Aorta (tissue), 5 donors: ENCODE measurements at regions not wholly inside any gene's neighbourhood (a gene's known extent, or its start where the extent isn't known, plus 50 kb on each side); places are given as distances from the start of the nearest gene placed in this dataset.

Experiments
- ATAC-seq: fragments of 200-7000 bp; cut with Tn5 transposase; one replicate; pipeline ENCODE4 v1.9.1; 2022; ENCODE audit warnings: moderate library complexity; ENCODE audit not compliant: low FRiP score
- DNase-seq, 2 donors: peaks; one replicate each; pipeline ENCODE4 v3.0.0-alpha.2; 2020
- H3K27ac ChIP-seq, 2 donors: one replicate each; pipeline ENCODE4 v1.5.1; 2013; ENCODE audit warnings: low read length in 2 of 2, mild to moderate bottlenecking in 2 of 2, moderate library complexity in 2 of 2, control low read depth in 1 of 2, inconsistent platforms in 1 of 2, low read depth in 1 of 2
- H3K27me3 ChIP-seq, 2 donors: one replicate each; pipeline ENCODE4 v1.6.1; 2013; ENCODE audit warnings: control low read depth in 1 of 2, low read length in 1 of 2, mild to moderate bottlenecking in 1 of 2, moderate library complexity in 1 of 2; ENCODE audit not compliant: insufficient read depth in 2 of 2, control insufficient read depth in 1 of 2
- H3K36me3 ChIP-seq, 2 donors: one replicate each; pipeline ENCODE4 v1.6.1; 2013; ENCODE audit warnings: control low read depth in 1 of 2, low read length in 1 of 2, mild to moderate bottlenecking in 1 of 2; ENCODE audit not compliant: insufficient read depth in 2 of 2, control insufficient read depth in 1 of 2
- H3K4me1 ChIP-seq, 2 donors: one replicate each; pipeline ENCODE4 v1.6.1; 2013; ENCODE audit warnings: low read length in 2 of 2, control low read depth in 1 of 2, mild to moderate bottlenecking in 1 of 2, moderate library complexity in 1 of 2; ENCODE audit not compliant: insufficient read depth in 2 of 2, control insufficient read depth in 1 of 2
- H3K4me3 ChIP-seq, 2 donors: one replicate each; pipeline ENCODE4 v1.5.1; 2013; ENCODE audit warnings: low read length in 2 of 2, control low read depth in 1 of 2, mild to moderate bottlenecking in 1 of 2
- H3K9me3 ChIP-seq: one replicate; pipeline ENCODE4 v1.6.1; 2013; ENCODE audit warnings: mild to moderate bottlenecking, low read length; ENCODE audit not compliant: control insufficient read depth
- WGBS, 2 donors: extraction: QIAGEN DNeasy Blood & Tissue Kit; methylation state at CpG; one replicate each; pipeline ENCODE4 v1.1.7; 2013; 5-methylcytosine and 5-hydroxymethylcytosine counted together
- intact Hi-C, 2 donors: fragments of 100-400 bp; cut with DNase I; formaldehyde crosslinking; loops; one replicate each; pipeline versions ENCODE4 v1.14.2 to v1.15.0; 2022
- donor health status: healthy with polysubstance abuse.
- donor health status: Bipolar disorder and iron deficiency.
- donor health status: DM: no; HTN: no; CAD: no.
- donor health status: DM: no; HTN: no; CAD: no.
- donor health status: DM: yes; HTN: yes; CAD: no.

DNA sequence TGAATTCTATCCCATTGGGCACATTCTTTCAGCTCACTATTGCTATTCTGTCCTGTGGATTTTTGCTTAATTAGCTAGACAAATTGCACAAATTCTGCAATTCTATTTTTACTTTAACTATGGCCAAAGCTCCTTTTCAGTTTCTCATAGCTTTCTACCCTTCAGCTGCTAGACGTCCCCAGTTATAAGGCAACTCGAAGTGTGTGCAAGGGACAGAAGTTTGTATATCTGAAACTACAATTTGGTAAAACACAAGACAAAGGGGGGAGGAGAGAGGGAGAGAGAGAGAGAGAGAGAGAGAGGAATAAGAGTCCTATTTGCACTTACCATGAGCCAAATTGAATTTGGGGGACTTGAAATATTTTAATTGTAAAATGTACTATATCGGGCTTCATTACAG lies 91.8 kb downstream of the SETD4 start:
- Histone ChIP-seq H3K4me1 (no peaks in the 10 kb centered on the region), H3K9me3 (peaks cover 1% of the 10 kb centered on the region), H3K27me3 (peaks cover 0 to 1% of the 10 kb centered on the region in 2 donors), H3K4me3 (no peak overlapping the region), H3K27ac (no peak overlapping the region), H3K36me3 (no peaks in the 10 kb centered on the region)
- 72 to 80% methylated on average over 3 of the region's 3 CpGs for WGBS, 2 donors
- no peak for ATAC-seq
- DNase-seq: no peak
- intact Hi-C loops: no loop called here

DNA sequence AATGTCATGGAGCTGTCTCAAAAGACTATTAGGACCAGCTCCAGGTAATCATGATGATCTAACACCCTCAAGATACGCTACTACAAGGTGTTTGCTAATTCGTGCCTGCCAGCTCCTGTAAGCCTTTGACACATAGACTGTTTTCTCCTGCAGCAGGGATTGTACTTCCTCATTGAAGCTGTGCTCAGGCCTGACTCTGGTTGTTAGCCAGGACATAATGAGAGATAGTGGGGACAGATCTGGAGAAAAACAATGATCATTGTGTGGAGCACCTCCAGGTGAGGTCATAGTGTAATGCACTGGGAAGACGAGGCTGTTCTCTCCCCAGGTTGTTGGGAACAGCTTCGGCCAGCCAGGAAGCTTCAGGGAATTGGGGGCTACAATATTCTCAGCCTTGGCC lies 94.6 kb downstream of the SETD4 start:
- Histone ChIP-seq H3K27me3 (no peaks in the 10 kb centered on the region), H3K27ac (no peak overlapping the region), H3K36me3 (no peaks in the 10 kb centered on the region), H3K9me3 (peaks cover 1% of the 10 kb centered on the region), H3K4me1 (no peaks in the 10 kb centered on the region), H3K4me3 (no peak overlapping the region)
- intact Hi-C loops: no loop called here
- no peak for DNase-seq
- no peak for ATAC-seq
- 84 to 94% methylated on average over 4 of the region's 4 CpGs for WGBS, 2 donors

DNA sequence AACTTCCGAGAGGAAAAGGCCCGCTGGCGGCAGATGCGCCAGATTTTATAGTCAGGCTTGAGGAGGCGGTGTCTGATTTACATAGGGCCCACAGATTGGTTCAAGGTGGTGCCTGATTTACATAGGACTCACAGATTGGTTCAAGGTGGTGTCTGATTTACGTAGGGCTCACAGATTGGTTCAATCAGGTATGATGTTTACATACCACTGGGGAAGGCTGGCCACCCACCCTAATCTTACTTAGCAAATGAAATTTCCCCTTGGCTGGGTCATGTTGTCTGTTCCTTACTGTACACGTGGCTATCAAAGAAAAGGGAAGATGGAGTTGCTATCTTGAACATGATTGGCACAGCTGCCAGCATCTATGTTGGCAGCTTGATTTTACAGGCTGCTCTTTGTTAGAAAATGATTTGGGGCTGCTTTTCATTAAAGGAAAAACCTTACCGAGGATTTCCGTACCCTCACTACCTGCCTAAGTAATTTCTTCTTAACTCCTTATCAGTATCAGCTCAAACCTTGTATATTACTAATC lies 96.3 kb downstream of the SETD4 start:
- no peaks in the 10 kb centered on the region for H3K4me1 ChIP-seq
- WGBS, 2 donors: 70 to 74% methylated on average over 9 of the region's 9 CpGs
- H3K9me3 ChIP-seq: peaks cover 1% of the 10 kb centered on the region
- no peaks in the 10 kb centered on the region for H3K36me3 ChIP-seq
- intact Hi-C loops: no loop called here
- DNase-seq: no peak
- no peak overlapping the region for H3K4me3 ChIP-seq
- H3K27ac ChIP-seq: no peak overlapping the region
- no peak for ATAC-seq
- no peaks in the 10 kb centered on the region for H3K27me3 ChIP-seq

DNA sequence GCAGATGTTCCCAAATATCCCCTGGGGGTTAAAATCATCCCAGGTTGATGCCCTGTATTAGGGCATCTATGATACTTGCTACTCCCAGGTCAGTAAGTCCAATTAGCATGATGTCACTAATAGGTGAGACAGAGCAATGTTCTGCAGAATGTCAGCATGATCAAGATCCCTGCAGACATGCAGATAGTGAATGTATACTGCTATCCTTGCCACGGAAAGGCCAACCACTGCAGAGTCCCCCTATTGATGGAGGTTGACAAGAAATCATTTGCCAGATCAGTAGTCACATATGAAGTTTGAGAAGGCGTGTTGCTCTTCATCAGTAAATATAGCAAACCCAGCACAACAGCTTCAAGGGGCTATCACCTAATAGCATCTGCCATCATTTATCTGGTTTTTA lies 97.4 kb downstream of the SETD4 start:
- intact Hi-C loops: no loop called here
- WGBS, 2 donors: 86% methylated on average over 2 of the region's 2 CpGs

DNA sequence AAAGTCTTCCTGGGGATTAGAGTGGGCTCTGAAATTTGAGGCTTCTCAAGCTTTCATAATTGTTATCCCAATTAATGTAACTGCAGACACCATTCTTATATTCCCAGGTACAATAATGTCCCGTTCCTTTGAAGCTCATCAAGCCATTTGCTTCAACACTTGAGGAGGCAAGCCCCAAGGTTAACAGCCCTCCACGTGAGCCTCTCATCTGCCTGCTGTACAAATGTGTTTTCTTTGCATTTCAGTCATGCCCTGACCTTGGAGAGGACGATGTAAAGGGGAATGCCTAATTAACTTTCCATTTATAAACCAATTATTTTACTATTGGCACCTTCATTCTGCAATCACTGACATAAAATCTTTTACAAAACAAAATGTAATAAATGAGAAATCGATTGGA lies 106.3 kb downstream of the SETD4 start:
- ATAC-seq (no peak), DNase-seq (no peak)
- H3K36me3 ChIP-seq: no peaks in the 10 kb centered on the region
- no peaks in the 10 kb centered on the region for H3K4me1 ChIP-seq
- no peaks in the 10 kb centered on the region for H3K27me3 ChIP-seq
- no peak overlapping the region for H3K27ac ChIP-seq
- WGBS, 2 donors: 63 to 66% methylated on average over 4 of the region's 4 CpGs
- intact Hi-C loops: no loop called here
- H3K9me3 ChIP-seq: no peaks in the 10 kb centered on the region
- H3K4me3 ChIP-seq: no peak overlapping the region

More for the DNA sequence above, 97.4 kb downstream of the SETD4 start:
- Histone ChIP-seq H3K9me3 (peaks cover 1% of the 10 kb centered on the region), H3K4me1 (no peaks in the 10 kb centered on the region), H3K27ac (no peak overlapping the region), H3K36me3 (no peaks in the 10 kb centered on the region), H3K4me3 (no peak overlapping the region), H3K27me3 (no peaks in the 10 kb centered on the region)
- DNase-seq (no peak), ATAC-seq (no peak)

DNA sequence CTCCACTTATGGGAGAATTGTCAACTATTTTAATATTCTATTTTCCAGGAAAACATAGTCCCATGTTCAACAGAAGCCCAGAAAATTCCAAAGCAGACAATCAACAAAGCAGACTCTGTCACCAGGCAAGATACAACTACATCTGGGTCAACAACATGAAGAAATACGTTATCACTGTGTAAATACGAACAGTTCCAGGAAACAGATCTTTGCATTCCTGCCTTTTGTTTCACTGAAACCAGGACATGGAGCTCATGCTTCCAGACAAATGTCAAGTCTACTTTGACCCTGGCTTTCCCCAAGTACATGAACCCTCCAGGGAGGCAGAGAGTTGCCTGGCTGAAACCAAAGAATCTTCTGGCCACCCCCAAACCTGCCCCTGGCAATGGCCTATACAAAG lies 106.7 kb downstream of the SETD4 start:
- Histone ChIP-seq H3K4me1 (no peaks in the 10 kb centered on the region), H3K4me3 (no peak overlapping the region), H3K36me3 (no peaks in the 10 kb centered on the region), H3K27me3 (no peaks in the 10 kb centered on the region), H3K9me3 (no peaks in the 10 kb centered on the region), H3K27ac (no peak overlapping the region)
- intact Hi-C loops: no loop called here
- 29 to 43% methylated on average over 2 of the region's 2 CpGs for WGBS, 2 donors
- DNase-seq (no peak), ATAC-seq (no peak)

DNA sequence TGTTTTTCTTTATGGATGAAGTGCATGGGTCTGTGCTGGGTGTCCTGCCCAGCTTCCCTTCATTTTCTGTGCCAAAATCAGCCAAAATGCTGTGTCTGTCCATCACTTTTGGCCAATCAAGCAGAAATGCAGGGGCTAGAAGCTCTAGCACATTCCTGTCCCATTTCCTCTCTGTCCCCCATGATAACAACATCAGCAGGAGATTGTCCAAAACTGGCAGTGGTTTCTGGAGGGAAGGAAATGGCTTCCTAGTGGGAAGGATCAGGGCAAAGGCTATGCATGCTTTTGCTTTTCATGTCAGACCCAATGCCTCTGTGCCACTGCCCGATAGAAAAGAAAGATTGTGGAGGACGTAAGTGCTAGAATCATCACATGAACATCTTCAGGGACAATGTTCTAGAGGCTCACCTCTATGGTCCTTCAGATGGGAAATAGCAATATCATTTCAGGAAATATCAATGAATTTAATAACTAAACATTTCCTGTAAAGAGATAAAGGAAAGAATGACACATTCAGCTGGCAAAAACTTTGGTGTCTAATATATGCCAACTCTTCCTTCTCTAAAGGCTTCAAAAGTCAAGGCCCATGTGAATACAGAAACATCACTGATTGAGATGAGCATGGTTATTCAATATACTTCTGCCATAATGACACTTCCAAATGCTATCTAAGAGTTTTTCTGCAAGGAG lies 107.5 kb downstream of the SETD4 start:
- 92 to 97% methylated on average over 2 of the region's 2 CpGs for WGBS, 2 donors
- H3K4me1 ChIP-seq: no peaks in the 10 kb centered on the region
- intact Hi-C loops: no loop called here
- H3K36me3 ChIP-seq: no peaks in the 10 kb centered on the region
- H3K9me3 ChIP-seq: no peaks in the 10 kb centered on the region
- H3K4me3 ChIP-seq: no peak overlapping the region
- no peaks in the 10 kb centered on the region for H3K27me3 ChIP-seq
- no peak overlapping the region for H3K27ac ChIP-seq
- ATAC-seq: no peak
- DNase-seq: no peak

DNA sequence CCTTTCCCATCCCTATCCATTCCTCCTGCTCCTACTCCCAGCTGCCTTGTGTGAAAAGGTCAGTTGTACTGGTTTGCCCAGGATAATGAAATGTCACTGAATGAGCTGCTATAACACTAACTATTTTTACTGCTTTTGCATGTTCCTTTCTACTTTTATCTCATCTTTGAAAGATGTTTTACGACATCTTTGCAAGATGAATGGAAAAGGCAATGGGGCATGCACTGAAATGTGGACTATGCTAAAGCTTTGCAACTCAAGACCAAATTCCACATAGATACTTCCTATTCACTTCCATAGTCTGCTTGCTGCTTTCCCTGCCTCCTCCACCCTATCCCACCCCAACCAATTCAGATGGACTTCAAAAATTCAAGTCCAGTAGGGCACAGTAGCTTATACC lies 111.3 kb downstream of the SETD4 start:
- H3K27ac ChIP-seq: no peak overlapping the region
- H3K27me3 ChIP-seq: no peaks in the 10 kb centered on the region
- ATAC-seq (no peak), DNase-seq (no peak)
- no peaks in the 10 kb centered on the region for H3K9me3 ChIP-seq
- H3K36me3 ChIP-seq: no peaks in the 10 kb centered on the region
- H3K4me3 ChIP-seq: no peak overlapping the region
- 76 to 90% methylated on average over 1 of the region's 1 CpG for WGBS, 2 donors
- no peaks in the 10 kb centered on the region for H3K4me1 ChIP-seq
- intact Hi-C loops: no loop called here

DNA sequence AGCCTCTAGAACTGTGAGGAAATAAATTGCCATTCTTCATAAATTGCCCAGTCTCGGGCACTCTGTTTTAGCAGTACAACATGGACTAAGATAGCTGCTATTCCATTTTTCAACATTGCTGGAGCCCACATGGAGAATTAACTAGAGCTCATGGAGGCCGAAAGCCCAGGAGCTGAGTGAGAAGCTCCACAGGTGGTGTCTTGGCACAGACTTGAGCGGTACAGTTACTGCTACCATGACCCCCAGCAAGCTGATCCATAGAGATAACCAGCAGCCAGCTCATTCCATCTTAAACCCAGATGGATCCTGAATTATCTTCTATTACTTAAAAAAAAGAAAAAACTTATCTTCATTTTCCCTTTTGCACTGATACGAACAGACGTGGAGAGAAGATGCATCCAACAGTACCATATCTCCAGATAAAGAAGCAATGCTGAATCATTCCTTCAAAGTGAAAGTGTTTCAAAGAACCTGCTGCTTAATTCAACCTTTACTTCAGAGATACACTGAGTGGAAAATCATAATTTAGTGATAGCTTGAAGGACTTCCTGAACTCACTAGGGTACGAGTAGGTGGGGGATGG lies 115.1 kb downstream of the SETD4 start:
- Histone ChIP-seq H3K4me3 (no peak overlapping the region), H3K36me3 (no peaks in the 10 kb centered on the region), H3K4me1 (no peaks in the 10 kb centered on the region), H3K27me3 (no peaks in the 10 kb centered on the region), H3K27ac (no peak overlapping the region), H3K9me3 (no peaks in the 10 kb centered on the region)
- ATAC-seq (no peak), DNase-seq (no peak)
- intact Hi-C loops: no loop called here
- 76 to 92% methylated on average over 6 of the region's 6 CpGs for WGBS, 2 donors
